Aorta (tissue), 5 donors: ENCODE measurements at regions not wholly inside any gene's neighbourhood (a gene's known extent, or its start where the extent isn't known, plus 50 kb on each side); places are given as distances from the start of the nearest gene placed in this dataset.

Source experiments
- ATAC-seq: fragments of 200-7000 bp; cut with Tn5 transposase; one replicate; pipeline ENCODE4 v1.9.1; 2022; ENCODE audit warnings: moderate library complexity; ENCODE audit not compliant: low FRiP score
- DNase-seq, 2 donors: peaks; one replicate each; pipeline ENCODE4 v3.0.0-alpha.2; 2020
- H3K27ac ChIP-seq, 2 donors: one replicate each; pipeline ENCODE4 v1.5.1; 2013; ENCODE audit warnings: low read length in 2 of 2, mild to moderate bottlenecking in 2 of 2, moderate library complexity in 2 of 2, control low read depth in 1 of 2, inconsistent platforms in 1 of 2, low read depth in 1 of 2
- H3K27me3 ChIP-seq, 2 donors: one replicate each; pipeline ENCODE4 v1.6.1; 2013; ENCODE audit warnings: control low read depth in 1 of 2, low read length in 1 of 2, mild to moderate bottlenecking in 1 of 2, moderate library complexity in 1 of 2; ENCODE audit not compliant: insufficient read depth in 2 of 2, control insufficient read depth in 1 of 2
- H3K36me3 ChIP-seq, 2 donors: one replicate each; pipeline ENCODE4 v1.6.1; 2013; ENCODE audit warnings: control low read depth in 1 of 2, low read length in 1 of 2, mild to moderate bottlenecking in 1 of 2; ENCODE audit not compliant: insufficient read depth in 2 of 2, control insufficient read depth in 1 of 2
- H3K4me1 ChIP-seq, 2 donors: one replicate each; pipeline ENCODE4 v1.6.1; 2013; ENCODE audit warnings: low read length in 2 of 2, control low read depth in 1 of 2, mild to moderate bottlenecking in 1 of 2, moderate library complexity in 1 of 2; ENCODE audit not compliant: insufficient read depth in 2 of 2, control insufficient read depth in 1 of 2
- H3K4me3 ChIP-seq, 2 donors: one replicate each; pipeline ENCODE4 v1.5.1; 2013; ENCODE audit warnings: low read length in 2 of 2, control low read depth in 1 of 2, mild to moderate bottlenecking in 1 of 2
- H3K9me3 ChIP-seq: one replicate; pipeline ENCODE4 v1.6.1; 2013; ENCODE audit warnings: mild to moderate bottlenecking, low read length; ENCODE audit not compliant: control insufficient read depth
- WGBS, 2 donors: extraction: QIAGEN DNeasy Blood & Tissue Kit; methylation state at CpG; one replicate each; pipeline ENCODE4 v1.1.7; 2013; 5-methylcytosine and 5-hydroxymethylcytosine counted together
- intact Hi-C, 2 donors: fragments of 100-400 bp; cut with DNase I; formaldehyde crosslinking; loops; one replicate each; pipeline versions ENCODE4 v1.14.2 to v1.15.0; 2022
- donor health status: healthy with polysubstance abuse.
- donor health status: Bipolar disorder and iron deficiency.
- donor health status: DM: no; HTN: no; CAD: no.
- donor health status: DM: no; HTN: no; CAD: no.
- donor health status: DM: yes; HTN: yes; CAD: no.

GRCh38 chr7:19575909-19576557 lies 132.8 kb downstream of the POLR1F start:
- Histone ChIP-seq H3K27me3 (no peaks in the 10 kb centered on the region), H3K4me1 (no peaks in the 10 kb centered on the region), H3K4me3 (no peak overlapping the region), H3K36me3 (no peaks in the 10 kb centered on the region), H3K9me3 (peaks cover 3% of the 10 kb centered on the region), H3K27ac (no peak overlapping the region)
- DNase-seq (no peak), ATAC-seq (no peak)
- 53 to 57% methylated on average over 2 of the region's 2 CpGs for WGBS, 2 donors
- intact Hi-C loops = no loop called here

- intact Hi-C loops = no loop called here
- no peaks in the 10 kb centered on the region for H3K36me3 ChIP-seq
- no peak for ATAC-seq
- H3K4me3 ChIP-seq = no peak overlapping the region
- WGBS, 2 donors = 56 to 62% methylated on average over 5 of the region's 5 CpGs
- no peaks in the 10 kb centered on the region for H3K27me3 ChIP-seq
- no peak overlapping the region for H3K27ac ChIP-seq
- H3K4me1 ChIP-seq = no peaks in the 10 kb centered on the region
- no peaks in the 10 kb centered on the region for H3K9me3 ChIP-seq
- DNase-seq = no peak
Observed at GRCh38 chr7:19574131-19574530, 134.7 kb downstream of the POLR1F start.

DNA sequence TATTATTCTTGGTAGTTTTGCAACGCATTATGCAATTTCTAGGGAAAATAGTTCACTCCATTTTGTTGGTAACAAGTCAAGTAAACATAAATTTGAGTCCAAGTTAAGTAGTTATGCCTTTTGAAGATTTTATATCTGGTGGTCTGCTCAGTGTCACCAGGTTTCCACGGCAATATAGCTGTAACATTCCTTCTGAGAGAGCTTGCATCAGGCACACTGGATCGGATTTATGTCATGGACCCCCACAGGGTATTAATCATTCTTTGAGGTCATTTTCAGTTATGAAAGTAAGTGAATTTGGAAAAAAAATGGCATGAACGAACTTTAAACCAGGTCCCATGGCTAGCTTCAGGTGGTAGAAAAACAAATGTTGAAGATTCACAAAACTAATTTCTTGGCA lies 136.3 kb downstream of the POLR1F start:
- Histone ChIP-seq H3K36me3 (no peaks in the 10 kb centered on the region), H3K27ac (no peak overlapping the region), H3K27me3 (no peaks in the 10 kb centered on the region), H3K9me3 (no peaks in the 10 kb centered on the region), H3K4me1 (no peaks in the 10 kb centered on the region), H3K4me3 (no peak overlapping the region)
- WGBS, 2 donors = 10 to 12% methylated on average over 4 of the region's 4 CpGs
- no peak for ATAC-seq
- DNase-seq = no peak
- intact Hi-C loops = no loop called here

- Histone ChIP-seq H3K36me3 (no peaks in the 10 kb centered on the region), H3K27ac (no peak overlapping the region), H3K9me3 (no peaks in the 10 kb centered on the region), H3K4me1 (no peaks in the 10 kb centered on the region), H3K4me3 (no peak overlapping the region), H3K27me3 (no peaks in the 10 kb centered on the region)
- ATAC-seq (no peak), DNase-seq (no peak)
- 87 to 90% methylated on average over 4 of the region's 4 CpGs for WGBS, 2 donors
- intact Hi-C loops = no loop called here
Observed at GRCh38 chr7:19567011-19567410, 141.8 kb downstream of the POLR1F start.

GRCh38 chr7:19565602-19566001 lies 143.2 kb downstream of the POLR1F start:
- ATAC-seq (no peak), DNase-seq (no peak)
- Histone ChIP-seq H3K27me3 (no peaks in the 10 kb centered on the region), H3K9me3 (no peaks in the 10 kb centered on the region), H3K4me3 (no peak overlapping the region), H3K4me1 (no peaks in the 10 kb centered on the region), H3K27ac (no peak overlapping the region), H3K36me3 (no peaks in the 10 kb centered on the region)
- intact Hi-C loops = no loop called here

GRCh38 chr7:19561121-19561805 lies 147.6 kb downstream of the POLR1F start:
- no peak overlapping the region for H3K4me3 ChIP-seq
- ATAC-seq (no peak), DNase-seq (no peak)
- 74% methylated on average over 3 of the region's 3 CpGs for WGBS, 2 donors
- H3K27ac ChIP-seq = no peak overlapping the region
- no peaks in the 10 kb centered on the region for H3K36me3 ChIP-seq
- intact Hi-C loops = no loop called here
- no peaks in the 10 kb centered on the region for H3K9me3 ChIP-seq
- H3K4me1 ChIP-seq = no peaks in the 10 kb centered on the region
- H3K27me3 ChIP-seq = no peaks in the 10 kb centered on the region

- WGBS, 2 donors = 60 to 62% methylated on average over 8 of the region's 8 CpGs
- DNase-seq (no peak), ATAC-seq (no peak)
- no peaks in the 10 kb centered on the region for H3K36me3 ChIP-seq
- no peaks in the 10 kb centered on the region for H3K4me1 ChIP-seq
- no peaks in the 10 kb centered on the region for H3K27me3 ChIP-seq
- no peak overlapping the region for H3K4me3 ChIP-seq
- H3K27ac ChIP-seq = no peak overlapping the region
- intact Hi-C loops = no loop called here
- H3K9me3 ChIP-seq = no peaks in the 10 kb centered on the region
Observed at GRCh38 chr7:19560111-19560883, 148.5 kb downstream of the POLR1F start.

DNA sequence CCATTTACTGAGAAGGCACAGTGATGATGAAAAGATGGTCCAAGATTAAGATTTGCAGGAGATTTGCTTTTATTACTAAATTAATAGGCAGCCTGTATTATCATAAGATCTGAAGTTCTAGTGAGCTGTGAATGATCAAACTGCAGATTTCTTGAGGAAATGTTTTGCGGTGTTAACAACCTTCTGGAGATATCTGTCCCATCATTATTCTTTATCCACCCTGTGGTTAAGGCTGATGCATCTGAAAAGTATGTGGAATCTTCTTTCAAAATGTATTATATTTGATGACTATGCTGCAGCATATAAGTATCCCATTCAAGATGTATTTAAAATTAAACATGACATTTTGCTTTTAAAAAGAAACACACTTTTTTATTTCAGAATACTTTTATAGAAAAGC lies 150.3 kb downstream of the POLR1F start:
- 93 to 95% methylated on average over 1 of the region's 1 CpG for WGBS, 2 donors
- Histone ChIP-seq H3K27ac (no peak overlapping the region), H3K36me3 (no peaks in the 10 kb centered on the region), H3K9me3 (no peaks in the 10 kb centered on the region), H3K4me1 (no peaks in the 10 kb centered on the region), H3K27me3 (no peaks in the 10 kb centered on the region), H3K4me3 (no peak overlapping the region)
- ATAC-seq (no peak), DNase-seq (no peak)
- intact Hi-C loops = no loop called here
